ENCODE measurements at regions not wholly inside any gene's neighbourhood (a gene's known extent, or its start where the extent isn't known, plus 50 kb on each side); places are given as distances from the start of the nearest gene placed in this dataset.

DNA sequence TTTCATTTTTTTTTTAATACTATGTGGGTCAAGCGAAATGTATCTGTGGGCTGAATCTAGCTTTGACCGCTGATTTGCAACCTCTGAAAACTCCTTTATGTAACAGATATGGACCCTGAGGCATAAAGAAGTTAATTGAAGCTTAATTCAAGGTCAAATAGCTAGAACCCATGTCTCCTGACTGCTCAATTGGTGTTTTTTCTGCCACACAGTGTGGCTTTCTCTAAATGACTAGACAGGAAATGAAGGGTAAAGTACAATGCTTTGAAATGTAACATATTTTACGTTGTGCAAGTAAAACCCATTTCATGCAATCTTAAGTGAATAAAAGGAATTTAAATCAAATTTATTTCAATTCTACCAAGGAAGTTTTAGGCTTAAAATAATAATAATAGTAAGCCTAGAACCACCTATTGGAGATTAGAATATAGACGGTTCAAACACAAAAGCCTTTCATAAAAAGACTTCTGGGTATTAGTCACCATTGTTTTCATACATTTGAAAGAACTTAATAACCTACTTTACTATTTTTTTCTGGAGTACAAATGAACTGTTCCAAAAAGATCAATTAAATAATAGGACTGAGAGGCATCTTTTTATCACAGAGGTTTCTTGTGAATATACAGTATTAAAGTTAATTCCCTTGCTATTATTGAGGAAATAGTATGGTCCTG lies 279.8 kb downstream of the EPHA7 start:
- no peak for DNase-seq
- H3K4me2 ChIP-seq (ENCODE audit: insufficient read depth, insufficient read length, low read length): no peak overlapping the region
- H3K56ac ChIP-seq (ENCODE audit: insufficient read length, low read depth, low read length): no peak overlapping the region
- no peak overlapping the region for H4K8ac ChIP-seq (replicated peaks; ENCODE audit: insufficient read length, low read depth, low read length)
- no peaks in the 10 kb centered on the region for H3K9me3 ChIP-seq (ENCODE audit: control insufficient read depth, low read depth, low read length)
- H4K91ac ChIP-seq (ENCODE audit: insufficient read length, low read depth, low read length): no peak overlapping the region
- H2AFZ ChIP-seq (ENCODE audit: low read length): no peak overlapping the region
- no peak overlapping the region for H2BK20ac ChIP-seq (ENCODE audit: low read depth, low read length, poor library complexity, severe bottlenecking)
- H2BK5ac ChIP-seq (ENCODE audit: insufficient read length, low read length): no peak overlapping the region
- Mint-ChIP-seq H3K36me3 (ENCODE audit: insufficient read depth in 1 of 3, low read depth in 3 of 3) (no peaks in the 10 kb centered on the region), H3K4me1 (peaks cover 4 to 9% of the 10 kb centered on the region in 2 experiments; a peak in 2 of 4 replicates), H3K27ac (no peak overlapping the region), H3K9me3 (no peaks in the 10 kb centered on the region), H3K27me3 (ENCODE audit: low read depth) (no peaks in the 10 kb centered on the region), H3K4me3 (no peak overlapping the region)
- H3T11ph ChIP-seq (ENCODE audit: low read length): no peak overlapping the region
- H3K4ac ChIP-seq (ENCODE audit: low read depth, low read length): no peak overlapping the region
- H3K79me1 ChIP-seq (ENCODE audit: insufficient read depth, low read depth, low read length, poor library complexity, severe bottlenecking): no peaks in the 10 kb centered on the region
- no peak overlapping the region for H4K5ac ChIP-seq (ENCODE audit: insufficient read length, low read depth, low read length)
- H3K27me3 ChIP-seq (ENCODE audit: insufficient read depth, low read length): no peaks in the 10 kb centered on the region
- H2BK12ac ChIP-seq (ENCODE audit: insufficient read length, low read depth, low read length): no peak overlapping the region
- H3K79me2 ChIP-seq (ENCODE audit: insufficient read depth, low read length): no peaks in the 10 kb centered on the region
- no peak overlapping the region for H2AK5ac ChIP-seq (ENCODE audit: insufficient read length, low read length)
- TF ChIP-seq, protein P1, sequence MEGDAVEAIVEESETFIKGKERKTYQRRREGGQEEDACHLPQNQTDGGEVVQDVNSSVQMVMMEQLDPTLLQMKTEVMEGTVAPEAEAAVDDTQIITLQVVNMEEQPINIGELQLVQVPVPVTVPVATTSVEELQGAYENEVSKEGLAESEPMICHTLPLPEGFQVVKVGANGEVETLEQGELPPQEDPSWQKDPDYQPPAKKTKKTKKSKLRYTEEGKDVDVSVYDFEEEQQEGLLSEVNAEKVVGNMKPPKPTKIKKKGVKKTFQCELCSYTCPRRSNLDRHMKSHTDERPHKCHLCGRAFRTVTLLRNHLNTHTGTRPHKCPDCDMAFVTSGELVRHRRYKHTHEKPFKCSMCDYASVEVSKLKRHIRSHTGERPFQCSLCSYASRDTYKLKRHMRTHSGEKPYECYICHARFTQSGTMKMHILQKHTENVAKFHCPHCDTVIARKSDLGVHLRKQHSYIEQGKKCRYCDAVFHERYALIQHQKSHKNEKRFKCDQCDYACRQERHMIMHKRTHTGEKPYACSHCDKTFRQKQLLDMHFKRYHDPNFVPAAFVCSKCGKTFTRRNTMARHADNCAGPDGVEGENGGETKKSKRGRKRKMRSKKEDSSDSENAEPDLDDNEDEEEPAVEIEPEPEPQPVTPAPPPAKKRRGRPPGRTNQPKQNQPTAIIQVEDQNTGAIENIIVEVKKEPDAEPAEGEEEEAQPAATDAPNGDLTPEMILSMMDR (conservative IDR thresholded peaks at IDR 0.05): no peak
- H3K4me1 ChIP-seq (ENCODE audit: insufficient read depth, low read length): no peaks in the 10 kb centered on the region
- H3K27ac ChIP-seq (ENCODE audit: insufficient read length, low read depth, low read length): no peak overlapping the region
- WGBS (ENCODE audit: extremely low coverage, insufficient read length, low lambda C conversion rate): no CpG with 5 or more reads among the region's 4 CpGs
- H2BK120ac ChIP-seq (ENCODE audit: low read depth, low read length, poor library complexity, severe bottlenecking): no peak overlapping the region
- H3K9ac ChIP-seq (ENCODE audit: extremely low read depth, insufficient read length, low read length): no peak overlapping the region
- no peaks in the 10 kb centered on the region for H4K20me1 ChIP-seq (ENCODE audit: control insufficient read depth, insufficient read depth, insufficient read length)
- H3K23ac ChIP-seq (ENCODE audit: insufficient read length, low read depth, low read length): no peak overlapping the region
- H3K14ac ChIP-seq (ENCODE audit: insufficient read depth, low read length): no peak overlapping the region
- H2BK15ac ChIP-seq (ENCODE audit: low read depth, low read length): no peak overlapping the region
- no peaks in the 10 kb centered on the region for H3K23me2 ChIP-seq (ENCODE audit: insufficient read length, low read depth, low read length, poor library complexity, severe bottlenecking)
- H3K18ac ChIP-seq (ENCODE audit: insufficient read length, low read depth, low read length): no peak overlapping the region

Data from H9 (cell line).